Astrocyte (in vitro differentiated cells and primary cell): ENCODE measurements at regions not wholly inside any gene's neighbourhood (a gene's known extent, or its start where the extent isn't known, plus 50 kb on each side); places are given as distances from the start of the nearest gene placed in this dataset.

ENCODE experiments used
- CTCF ChIP-seq: IDR thresholded peaks from 2 replicates; pipeline ENCODE4 v1.5.1; 2011; ENCODE audit warnings: low read depth, mild to moderate bottlenecking, inconsistent platforms, low read length, moderate library complexity; ENCODE audit not compliant: insufficient read depth
- EZH2 ChIP-seq: IDR thresholded peaks from 2 replicates; pipeline ENCODE4 v1.6.1; 2012; ENCODE audit warnings: mild to moderate bottlenecking, low read length, inconsistent platforms; ENCODE audit not compliant: insufficient read depth

- TF ChIP-seq CTCF (no peak), EZH2 (no peak)
These were observed 134.6 kb upstream of the ASTN2 start for GRCh38 chr9:117549444-117549843.
